H4 (cell line): ENCODE measurements at regions not wholly inside any gene's neighbourhood (a gene's known extent, or its start where the extent isn't known, plus 50 kb on each side); places are given as distances from the start of the nearest gene placed in this dataset.

Source experiments
- DNase-seq: peaks from one replicate; pipeline ENCODE4 v3.0.0-alpha.2; 2015; ENCODE audit warnings: low spot score

DNA sequence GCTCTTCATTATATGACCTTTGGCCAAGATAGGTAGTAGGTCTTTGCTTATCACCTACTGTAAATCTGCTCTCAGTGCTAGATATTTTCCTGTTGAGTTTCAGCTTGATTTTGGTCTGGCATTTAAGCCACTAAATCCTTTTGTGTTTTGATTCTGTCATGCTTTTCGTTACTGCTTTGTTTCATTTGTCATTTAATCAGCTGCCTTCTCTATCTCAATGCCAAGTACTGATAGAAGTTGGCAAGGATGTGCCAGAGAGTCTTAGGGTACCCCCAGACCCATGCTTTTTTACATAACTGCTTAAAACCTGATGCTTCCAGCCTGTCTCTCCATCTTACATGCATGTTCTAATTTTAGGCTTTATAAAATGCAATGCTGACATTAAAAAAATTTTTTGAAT is 300.1 kb upstream of the SASH1 start:
- no peak for DNase-seq

DNA sequence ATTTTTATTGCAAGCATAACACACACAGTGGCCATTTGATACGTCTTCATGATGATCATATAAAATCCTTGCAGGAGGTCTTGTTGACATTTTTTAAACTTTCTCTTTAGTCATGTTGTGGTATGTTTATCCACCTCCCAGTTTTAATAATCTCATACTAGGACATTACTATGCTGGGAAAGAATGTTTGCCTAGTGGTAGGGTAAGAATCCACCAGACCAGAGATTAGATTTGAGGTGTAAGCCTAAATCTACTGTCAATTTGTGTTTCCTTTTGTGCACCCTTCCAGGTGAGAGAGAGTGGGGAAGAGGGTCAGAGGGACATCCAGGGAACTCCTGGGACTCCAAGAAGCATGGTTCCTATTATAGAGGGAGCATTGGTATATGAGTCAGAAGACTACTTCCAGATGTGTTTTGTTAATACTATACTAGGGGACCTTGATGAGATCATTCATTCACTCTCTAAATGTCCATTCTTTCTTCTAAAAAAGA is 298.3 kb upstream of the SASH1 start:
- DNase-seq: no peak

GRCh38 chr6:148044921-148045320 is 297.7 kb upstream of the SASH1 start:
- no peak for DNase-seq

- no peak for DNase-seq
These were observed 289.4 kb upstream of the SASH1 start for GRCh38 chr6:148053209-148053608.

- no peak for DNase-seq
These were observed 288.8 kb upstream of the SASH1 start for GRCh38 chr6:148053796-148054195.

DNA sequence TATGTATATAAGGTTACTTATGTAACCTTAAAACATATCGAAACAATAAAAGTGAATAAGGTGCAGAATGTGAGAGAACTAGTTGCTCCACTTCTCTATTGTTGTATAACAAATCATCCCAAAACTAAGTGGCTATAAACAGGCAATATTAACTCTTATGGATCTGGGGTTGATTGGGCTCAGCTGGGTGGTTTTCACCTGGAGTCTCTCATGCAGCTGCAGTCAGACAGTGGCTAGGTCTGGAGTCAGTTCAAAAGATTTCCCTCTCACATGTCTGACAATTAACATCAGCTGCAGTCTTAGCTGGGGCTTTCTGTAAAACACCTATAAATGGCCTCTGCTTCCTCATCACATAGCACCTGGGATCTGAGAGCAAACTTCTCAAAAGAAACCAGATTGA is 288.4 kb upstream of the SASH1 start:
- DNase-seq: no peak

GRCh38 chr6:148055419-148055818 is 287.2 kb upstream of the SASH1 start:
- no peak for DNase-seq

GRCh38 chr6:148059869-148060268 is 282.8 kb upstream of the SASH1 start:
- DNase-seq: no peak

DNA sequence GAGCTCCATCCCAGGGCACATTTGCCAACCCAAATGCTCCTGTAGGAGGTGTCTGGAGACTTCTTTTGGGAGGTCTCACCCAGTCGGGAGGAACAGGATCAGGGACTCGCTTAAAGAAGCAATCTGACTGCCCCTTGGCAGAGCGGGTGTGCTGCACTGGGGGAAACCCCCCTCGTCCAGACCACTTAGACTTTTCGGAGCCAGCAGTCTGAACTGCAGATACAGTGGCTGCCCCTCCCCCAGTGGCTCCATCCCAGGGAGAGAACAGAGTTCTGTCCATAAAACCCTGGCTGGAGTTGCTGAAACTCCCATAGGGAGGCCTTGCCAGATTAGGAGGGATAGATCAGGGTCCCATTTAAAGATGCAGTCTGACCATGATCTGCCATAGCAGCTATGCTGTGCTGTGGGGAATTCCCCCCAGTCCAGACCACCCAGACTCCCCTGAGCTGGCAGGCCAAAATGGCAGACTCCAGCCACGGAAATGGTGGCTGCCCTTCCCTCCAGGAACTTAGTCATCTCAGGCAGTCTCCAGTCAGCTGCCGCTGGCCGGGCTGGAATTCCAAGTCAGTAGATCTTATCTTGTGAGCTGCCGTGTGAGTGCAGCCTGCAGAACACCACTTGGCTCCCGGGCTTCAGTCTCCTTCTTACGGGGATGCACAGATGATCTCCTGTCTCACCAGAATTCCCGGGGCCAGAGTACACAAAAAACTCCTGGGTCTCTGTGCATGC is 278.1 kb upstream of the SASH1 start:
- DNase-seq: peak; percentile 35

DNA sequence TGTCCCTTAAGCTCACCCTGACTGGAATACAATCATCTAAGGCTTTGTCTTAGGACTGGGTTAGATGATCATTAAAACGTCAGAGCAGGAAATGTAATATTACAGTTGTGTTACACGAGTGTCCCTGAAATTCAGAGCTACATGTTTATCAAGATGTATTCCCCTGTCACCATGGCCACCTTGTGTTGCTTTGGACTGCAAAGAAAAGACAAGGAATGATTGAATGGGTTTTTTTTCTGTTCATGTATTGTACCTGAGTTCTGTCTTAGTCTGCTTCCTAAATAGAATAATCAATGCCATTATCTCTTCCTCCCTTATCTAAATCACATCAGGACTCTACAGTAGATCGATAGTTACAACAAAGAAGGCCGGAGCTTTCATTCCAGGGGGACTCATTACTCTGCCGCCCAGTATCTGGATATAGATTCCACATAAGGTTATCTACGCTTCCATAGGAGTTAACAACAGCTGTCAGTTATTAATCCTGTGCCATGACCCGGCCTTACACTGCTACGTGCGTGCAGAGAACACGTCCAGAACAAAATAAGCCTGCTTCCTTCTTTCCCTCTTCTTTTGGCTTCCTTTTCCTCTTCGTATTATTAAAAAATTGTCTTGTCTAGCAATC is 274.1 kb upstream of the SASH1 start:
- no peak for DNase-seq

DNA sequence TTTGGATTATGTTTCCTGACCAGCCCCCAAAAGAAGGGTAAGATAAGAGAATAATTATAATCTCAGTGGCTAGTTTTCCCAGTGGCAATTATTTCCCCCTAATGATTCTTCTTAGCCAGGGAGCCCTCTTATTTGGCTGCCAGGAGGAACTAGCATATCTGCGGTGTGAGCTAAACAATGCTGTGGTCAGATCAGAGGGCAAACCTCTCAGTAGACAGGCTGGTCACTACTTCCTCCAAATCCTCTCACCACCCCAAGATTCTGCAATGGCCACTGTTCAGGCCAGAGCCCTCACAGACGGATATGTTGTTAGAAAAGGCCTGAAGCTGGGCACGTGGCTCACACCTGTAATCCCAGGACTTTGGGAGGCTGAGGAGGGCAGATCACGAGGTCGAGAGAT is 273.4 kb upstream of the SASH1 start:
- DNase-seq: no peak

DNA sequence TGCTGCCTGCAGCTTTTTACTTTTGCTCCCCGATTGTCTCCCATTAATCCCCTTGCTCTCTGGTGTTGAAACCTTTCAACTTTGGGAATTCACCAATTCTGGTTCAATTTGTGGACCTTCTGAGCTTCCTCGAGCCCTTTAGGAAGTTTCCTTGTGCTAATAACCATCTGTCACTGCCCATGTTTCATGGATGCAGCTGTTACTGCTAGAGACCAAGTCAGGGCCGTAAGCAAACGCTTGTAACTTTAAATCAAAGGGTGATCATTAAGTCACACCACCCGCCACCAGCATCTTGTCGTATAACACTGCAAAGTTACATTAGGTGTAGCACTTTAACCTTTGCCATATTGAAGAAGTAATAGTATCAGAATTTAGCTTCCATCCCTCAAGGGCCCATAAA is 268.3 kb upstream of the SASH1 start:
- DNase-seq: no peak

DNA sequence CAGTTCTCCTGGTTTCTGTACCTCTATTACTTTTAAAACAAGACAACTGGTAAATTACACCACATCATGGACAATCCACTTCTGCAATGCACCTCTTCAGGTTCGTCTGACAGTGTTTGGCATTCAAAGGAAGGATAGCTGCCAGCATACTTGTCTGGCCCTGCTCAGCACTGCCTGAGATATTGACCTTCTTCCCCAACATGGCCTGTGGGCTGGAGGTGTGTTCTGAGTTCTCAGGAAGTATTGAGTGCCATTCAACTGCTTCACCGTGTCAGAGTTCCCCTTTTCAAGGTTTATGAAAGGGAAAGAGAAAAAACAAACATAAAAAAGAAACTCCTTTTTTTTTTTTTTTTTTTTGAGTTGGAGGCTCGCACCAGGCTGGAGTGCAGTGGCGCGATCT is 267.9 kb upstream of the SASH1 start:
- no peak for DNase-seq

DNA sequence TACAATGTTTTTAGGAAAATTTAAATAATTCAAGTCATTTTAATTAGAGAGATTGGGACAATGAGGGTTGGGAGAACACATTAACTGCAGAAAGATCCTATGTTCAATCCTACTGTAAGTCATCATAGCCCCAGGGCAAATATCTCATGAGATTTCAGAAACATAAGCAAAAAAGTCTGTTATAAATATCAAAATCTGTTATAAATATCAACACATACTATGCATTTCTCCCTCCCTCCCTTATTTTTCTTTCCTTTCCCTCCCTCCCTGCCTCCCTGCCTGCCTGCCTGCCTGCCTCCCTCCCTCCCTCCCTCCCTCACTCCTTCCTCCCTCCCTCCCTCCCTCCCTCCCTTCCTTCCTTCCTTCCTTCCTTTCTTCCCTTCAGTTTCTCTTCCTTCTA is 267.3 kb upstream of the SASH1 start:
- no peak for DNase-seq

DNA sequence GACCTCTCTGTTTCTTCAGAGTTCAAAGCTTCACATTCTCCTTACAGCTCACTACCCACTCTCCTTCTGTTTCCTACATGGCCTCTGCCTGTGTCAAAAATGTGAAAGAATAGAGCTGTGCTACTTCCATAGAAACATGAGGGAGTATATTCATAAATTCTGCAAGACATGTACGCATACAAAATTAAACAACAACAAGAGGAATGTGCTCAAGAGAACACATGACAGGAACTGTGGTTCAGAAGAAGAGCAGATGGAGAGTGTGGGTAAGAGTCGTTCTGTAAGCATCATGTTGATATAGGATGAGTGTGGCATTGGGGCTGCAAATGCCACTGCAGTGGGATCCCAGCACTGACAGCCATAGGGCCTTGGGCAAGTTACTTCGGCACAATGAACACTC is 266.6 kb upstream of the SASH1 start:
- DNase-seq: no peak

GRCh38 chr6:148080315-148080714 is 262.3 kb upstream of the SASH1 start:
- no peak for DNase-seq

- no peak for DNase-seq
These were observed 261.6 kb upstream of the SASH1 start for GRCh38 chr6:148081076-148081475.

- no peak for DNase-seq
These were observed 260.6 kb upstream of the SASH1 start for GRCh38 chr6:148082044-148082443.

DNA sequence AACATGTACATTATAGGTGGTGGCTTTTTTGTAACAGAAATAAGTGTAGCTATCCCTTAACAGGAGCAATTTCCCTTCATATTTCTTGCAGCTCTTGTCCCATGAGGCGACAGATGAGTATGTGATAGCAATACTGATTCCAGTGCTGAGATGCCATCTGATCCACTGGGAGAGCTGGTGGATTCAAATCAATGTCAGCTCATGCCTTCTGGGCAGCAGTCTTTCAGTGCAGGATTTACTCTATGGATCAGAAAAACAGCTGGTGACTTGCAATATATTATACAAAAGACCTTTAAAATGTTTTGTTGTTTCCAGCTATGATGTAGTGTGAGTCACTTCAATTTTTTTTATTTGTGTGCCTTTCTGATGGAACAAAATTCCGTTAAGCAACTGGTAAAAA is 259.9 kb upstream of the SASH1 start:
- DNase-seq: no peak

DNA sequence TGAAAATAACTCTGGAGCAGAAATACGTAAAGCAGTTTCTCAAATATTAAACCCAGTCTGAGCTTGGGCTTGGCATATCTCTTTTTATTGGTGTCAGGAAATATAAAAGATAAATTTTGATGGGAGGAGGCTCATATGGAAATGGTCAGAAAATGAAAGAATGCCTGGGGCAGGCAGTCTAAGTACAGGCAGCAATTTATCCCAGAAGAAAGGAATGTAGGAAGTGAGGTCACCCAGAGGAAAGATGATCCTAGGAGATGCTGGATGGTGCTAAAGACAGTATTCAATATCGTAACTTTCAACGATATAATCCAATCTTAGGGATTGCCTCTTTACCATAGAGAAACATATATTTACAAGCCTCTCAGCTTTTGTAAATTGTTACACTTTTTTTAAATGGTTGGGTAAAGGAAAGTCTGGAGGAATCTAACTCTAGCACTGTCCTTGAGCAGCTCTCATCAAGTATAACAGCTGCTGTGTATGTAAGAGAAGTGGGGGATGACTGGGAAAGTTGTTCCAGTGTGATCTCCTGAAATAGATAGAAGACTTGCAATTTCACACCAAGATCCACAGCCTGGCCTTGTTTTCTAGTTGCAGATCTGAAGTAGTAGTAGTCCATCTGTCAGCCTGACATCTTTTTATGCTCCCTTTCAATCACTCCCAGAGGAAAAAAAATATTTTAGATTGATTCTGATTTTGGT is 256.9 kb upstream of the SASH1 start:
- DNase-seq: no peak

DNA sequence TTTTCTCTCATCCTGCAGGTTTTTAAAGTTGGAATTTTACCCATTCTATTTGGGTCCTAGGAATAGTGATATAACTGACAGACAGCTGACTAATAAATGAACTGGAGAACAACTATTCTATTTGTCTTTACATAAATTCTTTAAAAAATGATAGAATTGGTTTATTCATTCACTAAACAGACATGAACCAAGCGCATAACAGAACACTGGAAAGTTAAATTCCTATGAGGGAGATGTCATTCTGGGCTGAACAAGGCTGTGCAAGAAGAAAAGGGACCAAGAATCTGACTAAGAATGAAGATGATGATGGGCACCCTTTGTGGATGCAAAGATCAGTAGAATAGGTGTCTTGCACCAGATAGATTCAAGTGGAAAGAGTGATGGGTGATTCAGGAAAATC is 256.3 kb upstream of the SASH1 start:
- DNase-seq: no peak

DNA sequence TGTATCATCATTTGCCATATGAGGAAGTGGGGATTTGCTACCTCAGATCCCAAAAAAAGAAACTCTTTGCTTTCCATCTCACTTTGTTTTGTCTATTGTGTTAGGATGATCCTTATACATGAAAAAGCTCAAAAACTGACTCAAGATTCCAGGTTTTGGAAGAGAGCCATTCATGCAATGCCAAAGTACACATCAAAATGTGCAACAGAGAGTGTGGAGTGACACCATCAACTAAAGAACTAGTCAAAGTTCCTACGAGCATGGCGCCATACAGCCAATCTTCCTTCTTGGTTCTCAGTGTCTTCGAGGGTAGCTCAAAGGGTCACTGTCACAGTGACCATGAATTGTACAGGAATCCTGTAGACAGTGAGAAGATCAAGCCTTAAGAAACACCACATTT is 255.8 kb upstream of the SASH1 start:
- DNase-seq: no peak

GRCh38 chr6:148087659-148088058 is 255.0 kb upstream of the SASH1 start:
- DNase-seq: no peak
